CD4-positive, alpha-beta T cell treated with Interleukin-12 subunit alpha and Interleukin-12 subunit beta, for 1 hour (primary cell): ENCODE measurements at regions not wholly inside any gene's neighbourhood (a gene's known extent, or its start where the extent isn't known, plus 50 kb on each side); places are given as distances from the start of the nearest gene placed in this dataset.
"Not testable (repeated sequence)": the region's sequence is repeated elsewhere in the genome, so short reads cannot be mapped to it uniquely, and the experiment has no call there.

ENCODE experiments used
- DNase-seq: peaks from one replicate; pipeline ENCODE4 v3.0.0-alpha.2; 2020

DNA sequence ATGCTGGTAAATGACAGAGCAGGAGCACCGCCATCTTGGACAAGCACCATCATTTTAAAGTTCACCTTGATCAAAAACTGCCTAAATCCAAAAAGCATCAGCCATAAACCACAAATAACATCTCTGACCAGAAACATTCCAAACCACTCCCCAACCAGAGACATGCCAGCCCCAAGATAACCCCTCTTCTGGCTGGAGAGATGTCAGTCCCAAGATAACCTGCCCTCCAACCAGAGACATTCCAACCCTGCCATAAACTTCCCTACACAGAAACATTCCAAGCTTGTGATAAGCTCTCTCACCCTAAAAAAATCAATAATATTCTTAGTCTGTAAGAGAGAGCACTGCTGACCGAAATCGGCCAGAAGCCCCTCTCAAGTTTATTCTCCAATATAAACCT, 659.3 kb downstream of the XPNPEP1 start:
- no peak for DNase-seq

- no peak for DNase-seq
Observed at GRCh38 chr10:109261231-109261630, 662.1 kb downstream of the XPNPEP1 start.

DNA sequence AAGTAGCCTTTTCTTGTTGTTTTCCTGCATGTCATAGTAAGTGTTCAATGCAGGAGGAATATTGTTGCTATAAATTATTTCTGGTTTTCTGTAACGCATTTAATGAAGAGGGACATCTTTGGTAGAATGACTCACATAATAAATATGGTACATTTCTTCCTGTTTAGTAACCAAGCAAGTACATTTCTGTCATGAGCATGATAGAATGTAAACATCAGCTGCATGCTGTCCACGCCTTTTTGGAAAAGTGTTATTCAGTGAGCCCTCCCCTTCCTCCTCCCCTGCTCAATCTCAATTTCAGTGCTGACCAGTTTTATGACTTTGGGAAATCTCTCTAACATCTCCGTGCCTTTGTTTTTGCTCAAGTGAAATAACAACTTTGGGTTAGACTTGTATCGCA, 664.0 kb downstream of the XPNPEP1 start:
- DNase-seq = no peak

DNA sequence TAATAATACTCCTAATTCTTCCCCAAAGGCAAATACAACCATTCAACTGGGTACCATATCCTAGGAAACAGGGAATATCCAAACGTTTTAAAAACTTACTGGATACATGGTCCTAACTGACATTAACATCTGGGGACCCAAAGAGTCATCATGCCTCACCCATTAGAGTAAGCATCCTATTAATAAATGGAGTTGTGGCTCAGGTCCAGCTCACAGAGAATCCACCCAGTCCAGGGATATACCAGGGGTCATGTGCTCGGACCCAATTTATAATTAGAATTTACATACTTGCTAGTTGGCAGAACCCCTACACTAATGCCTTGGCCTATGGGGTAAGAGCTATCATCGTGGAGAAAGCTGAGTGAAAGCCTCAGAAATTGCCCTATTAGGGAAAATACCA, 670.0 kb downstream of the XPNPEP1 start:
- no peak for DNase-seq

GRCh38 chr10:109250152-109250551, 673.2 kb downstream of the XPNPEP1 start:
- DNase-seq = no peak

- no peak for DNase-seq
Observed at GRCh38 chr10:109247814-109248213, 675.5 kb downstream of the XPNPEP1 start.

- no peak for DNase-seq
Observed at GRCh38 chr10:109245821-109246220, 677.5 kb downstream of the XPNPEP1 start.

DNA sequence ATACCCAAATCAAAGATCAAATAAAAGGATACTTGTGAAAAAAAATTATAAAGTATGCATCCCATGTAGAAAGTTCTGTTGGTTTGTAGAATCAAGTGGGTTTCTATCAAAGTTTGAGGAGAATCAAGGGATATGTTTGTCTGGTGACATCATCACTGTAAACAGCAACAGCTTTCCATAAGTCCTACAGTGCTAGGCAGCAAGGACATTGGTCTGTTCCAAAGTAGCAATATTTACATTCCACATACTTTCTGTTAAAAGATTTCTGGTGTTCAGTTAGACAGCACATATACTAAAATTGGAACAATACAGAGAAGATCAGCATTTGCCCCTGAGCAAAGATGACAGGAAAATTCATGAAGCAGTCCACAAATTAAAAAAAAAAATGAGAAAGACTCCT, 683.9 kb downstream of the XPNPEP1 start:
- no peak for DNase-seq

DNA sequence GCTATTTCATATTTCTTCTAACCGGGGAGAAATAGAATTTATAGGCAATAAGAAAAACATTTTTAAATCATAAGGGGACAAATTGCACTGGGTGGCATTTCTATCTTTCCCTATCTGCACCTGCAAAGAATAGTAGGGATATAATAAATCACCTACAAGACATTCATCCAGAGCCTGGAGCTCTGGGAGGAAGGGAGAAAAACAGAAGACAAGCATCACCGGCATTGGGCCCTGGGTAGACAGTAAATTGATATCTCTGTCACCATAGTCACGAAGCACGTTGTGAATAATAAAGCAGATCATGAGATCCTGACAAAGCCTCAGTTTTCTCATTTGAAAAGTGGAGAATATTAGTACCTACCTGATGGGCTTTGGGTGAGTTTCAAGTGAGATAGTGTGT, 685.6 kb downstream of the XPNPEP1 start:
- no peak for DNase-seq

GRCh38 chr10:109237050-109237449, 686.3 kb downstream of the XPNPEP1 start:
- DNase-seq = no peak

DNA sequence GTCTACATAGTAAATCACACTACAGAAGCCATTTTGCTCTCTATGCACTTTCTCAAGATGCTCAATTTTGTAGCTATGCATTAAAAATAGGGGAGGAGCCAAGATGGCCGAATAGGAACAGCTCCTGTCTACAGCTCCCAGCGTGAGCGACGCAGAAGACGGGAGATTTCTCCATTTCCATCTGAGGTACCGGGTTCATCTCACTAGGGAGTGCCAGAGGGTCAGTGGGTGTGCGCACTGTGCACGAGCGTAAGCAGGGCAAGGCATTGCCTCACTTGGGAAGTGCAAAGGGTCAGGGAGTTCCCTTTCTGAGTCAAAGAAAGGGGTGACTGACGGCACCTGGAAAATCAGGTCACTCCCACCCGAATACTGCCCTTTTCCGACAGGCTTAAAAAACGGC, 699.8 kb downstream of the XPNPEP1 start:
- not testable (repeated sequence) for DNase-seq

DNA sequence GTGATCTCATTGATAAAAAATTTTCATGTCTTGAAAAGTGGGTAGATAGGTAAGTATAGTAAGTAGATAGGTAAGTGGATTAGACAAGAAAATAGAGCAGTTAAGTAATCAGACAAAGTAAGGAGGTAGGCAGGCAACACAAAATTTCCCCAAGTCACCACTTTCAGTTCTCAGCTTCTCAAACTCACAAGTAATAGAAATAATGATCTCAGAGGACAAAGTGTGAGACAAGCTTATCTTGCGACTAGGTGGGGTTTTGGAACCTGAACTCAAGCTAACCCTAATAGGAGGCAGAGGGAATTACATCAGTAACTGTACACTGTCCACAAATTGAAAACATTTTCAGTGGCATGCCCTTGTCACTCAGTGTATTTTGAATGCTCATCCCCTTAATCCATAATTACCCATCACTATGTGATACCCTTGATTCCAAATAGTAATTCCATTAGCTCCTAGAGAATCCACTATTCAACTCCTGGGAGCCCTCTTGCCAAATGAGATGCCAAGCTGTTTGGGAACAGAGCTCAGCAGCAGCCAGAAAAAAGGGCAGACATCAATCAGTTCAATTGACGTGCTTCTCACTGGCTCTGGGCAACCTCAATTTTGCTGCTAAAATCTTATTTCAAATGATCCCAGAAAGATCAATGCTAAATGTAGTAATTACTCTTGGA, 703.2 kb downstream of the XPNPEP1 start:
- no peak for DNase-seq

GRCh38 chr10:109218207-109218606, 705.1 kb downstream of the XPNPEP1 start:
- DNase-seq = no peak

DNA sequence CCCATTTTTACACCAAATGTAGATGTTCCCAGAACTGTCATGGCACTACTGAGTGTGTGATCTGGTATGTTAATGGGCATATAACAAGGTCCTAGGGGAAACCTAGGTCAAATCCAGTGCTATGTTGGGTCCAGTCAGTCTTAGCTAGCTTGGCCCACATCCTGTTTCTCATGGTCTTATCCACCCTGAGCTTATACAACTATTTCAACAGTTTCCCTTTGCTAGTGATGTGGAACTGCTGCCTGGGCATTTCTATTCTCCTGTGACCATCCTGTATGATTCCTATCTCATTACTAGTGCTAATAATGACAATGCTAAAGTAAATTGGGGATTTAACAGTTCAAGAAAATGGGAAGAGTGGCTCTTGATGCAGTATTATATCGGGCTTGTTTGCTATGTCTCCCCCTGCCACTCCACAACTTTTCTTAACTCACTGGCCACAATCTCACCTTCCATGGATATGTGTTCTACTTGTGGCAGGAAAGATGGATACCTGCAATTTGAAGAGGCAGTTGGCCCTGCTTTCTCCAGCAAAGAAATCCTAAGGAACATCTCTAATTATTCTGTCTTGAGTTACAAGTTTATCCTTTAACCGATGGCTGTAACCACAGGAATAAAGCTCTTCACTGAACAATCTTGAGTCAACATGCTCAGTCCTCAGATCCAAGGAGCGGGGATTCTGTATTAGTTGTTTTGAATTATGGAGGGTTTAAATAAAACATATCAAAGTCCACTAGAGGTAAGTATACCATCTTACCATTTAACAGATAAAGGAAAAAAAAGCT, 707.8 kb downstream of the XPNPEP1 start:
- no peak for DNase-seq

- DNase-seq = not testable (repeated sequence)
Observed at GRCh38 chr10:109214891-109215290, 708.4 kb downstream of the XPNPEP1 start.

- DNase-seq = no peak
Observed at GRCh38 chr10:109207361-109207760, 716.0 kb downstream of the XPNPEP1 start.

DNA sequence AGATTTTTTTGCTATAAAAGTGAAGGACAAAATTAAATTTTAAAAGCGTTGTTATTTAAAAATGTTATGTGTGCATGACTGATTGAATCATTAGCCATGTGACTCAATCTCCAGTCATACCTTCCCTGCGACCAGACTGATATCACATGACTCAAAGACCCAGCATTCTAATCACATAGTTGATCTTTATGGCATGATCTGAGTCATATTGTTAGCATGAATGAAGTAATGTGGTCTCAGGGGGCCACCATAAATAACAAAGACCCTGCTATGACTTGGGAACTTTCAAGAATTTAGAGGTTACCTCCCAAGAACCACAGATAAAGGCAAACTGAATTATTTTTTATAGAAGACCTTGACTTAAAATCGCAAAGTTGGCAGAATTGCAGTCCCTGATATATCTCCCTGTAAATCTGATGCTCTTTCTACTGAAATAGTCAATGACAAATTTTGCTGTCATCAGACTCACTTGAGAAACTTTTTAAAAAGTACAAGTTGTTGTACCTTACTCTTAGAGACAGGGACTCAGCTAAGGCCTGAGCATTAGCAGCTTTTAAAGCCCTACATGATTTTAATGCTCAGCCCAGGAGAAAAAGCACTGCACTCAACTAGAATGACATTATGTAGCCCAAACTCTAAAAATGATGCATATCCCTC, 717.3 kb downstream of the XPNPEP1 start:
- no peak for DNase-seq

DNA sequence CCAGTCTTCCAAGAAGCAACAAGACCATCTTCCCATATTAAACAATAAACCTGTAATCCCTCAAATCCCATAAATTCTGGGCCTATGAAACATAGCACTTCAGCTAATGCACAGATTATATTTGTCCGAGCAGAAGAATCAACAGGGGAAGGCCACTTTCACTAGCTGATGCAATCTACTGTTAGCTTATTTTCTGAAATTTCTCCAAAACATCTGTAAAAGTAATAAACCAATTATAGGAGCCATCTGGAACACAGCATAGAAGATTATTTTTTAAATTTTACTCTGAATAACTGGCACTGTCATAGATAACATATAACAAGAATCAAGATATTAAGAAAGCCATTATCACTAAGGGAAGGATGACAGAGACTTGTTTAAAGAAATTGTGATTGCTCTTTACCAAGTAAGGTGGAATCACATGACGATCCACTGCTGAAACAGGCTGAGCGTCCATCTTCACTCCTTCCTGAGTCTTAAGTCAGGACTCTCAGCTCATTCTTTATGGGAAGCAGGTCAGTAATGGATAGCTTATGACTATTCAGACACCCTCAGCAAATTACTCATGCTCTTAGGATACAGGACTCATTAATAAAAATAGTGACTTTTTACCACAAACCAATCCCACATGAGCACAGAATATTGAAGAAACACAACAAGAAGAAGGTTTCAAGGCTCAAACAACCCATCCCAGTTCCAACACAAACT, 719.5 kb downstream of the XPNPEP1 start:
- DNase-seq = no peak

GRCh38 chr10:109202111-109202510, 721.2 kb downstream of the XPNPEP1 start:
- DNase-seq = no peak

GRCh38 chr10:109200646-109201045, 722.7 kb downstream of the XPNPEP1 start:
- no peak for DNase-seq

GRCh38 chr10:109191823-109192222, 731.5 kb downstream of the XPNPEP1 start:
- no peak for DNase-seq

DNA sequence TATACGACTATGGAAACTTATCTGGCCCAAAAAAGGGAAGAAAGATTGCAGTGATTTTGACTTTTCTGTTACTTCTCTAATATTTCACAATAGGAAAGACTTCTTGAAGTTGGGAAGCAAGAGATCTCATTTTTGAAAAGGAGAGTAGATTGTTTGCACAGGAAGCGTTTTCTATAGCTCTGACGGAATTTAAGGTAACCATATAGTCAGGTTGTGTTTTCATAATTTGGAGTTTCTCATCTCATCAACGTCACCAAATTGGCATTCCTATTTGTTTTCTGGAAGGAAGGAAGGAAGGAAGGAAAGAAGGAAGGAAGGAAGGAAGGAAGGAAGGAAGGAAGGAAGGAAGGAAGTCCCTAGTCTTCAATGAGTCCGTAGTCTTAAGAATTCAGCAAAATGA, 732.0 kb downstream of the XPNPEP1 start:
- no peak for DNase-seq

- DNase-seq = no peak
Observed at GRCh38 chr10:109187677-109188076, 735.6 kb downstream of the XPNPEP1 start.
